GM21528 (cell line): ENCODE measurements at regions not wholly inside any gene's neighbourhood (a gene's known extent, or its start where the extent isn't known, plus 50 kb on each side); places are given as distances from the start of the nearest gene placed in this dataset.
"Not testable (repeated sequence)": the region's sequence is repeated elsewhere in the genome, so short reads cannot be mapped to it uniquely, and the experiment has no call there.

ENCODE experiments used
- ATAC-seq: cut with Tn5 transposase; IDR thresholded peaks from one replicate; pipeline ENCODE4 v1.9.1; 2021; ENCODE audit warnings: mild to moderate bottlenecking, moderate library complexity; ENCODE audit not compliant: unreplicated experiment, low FRiP score

DNA sequence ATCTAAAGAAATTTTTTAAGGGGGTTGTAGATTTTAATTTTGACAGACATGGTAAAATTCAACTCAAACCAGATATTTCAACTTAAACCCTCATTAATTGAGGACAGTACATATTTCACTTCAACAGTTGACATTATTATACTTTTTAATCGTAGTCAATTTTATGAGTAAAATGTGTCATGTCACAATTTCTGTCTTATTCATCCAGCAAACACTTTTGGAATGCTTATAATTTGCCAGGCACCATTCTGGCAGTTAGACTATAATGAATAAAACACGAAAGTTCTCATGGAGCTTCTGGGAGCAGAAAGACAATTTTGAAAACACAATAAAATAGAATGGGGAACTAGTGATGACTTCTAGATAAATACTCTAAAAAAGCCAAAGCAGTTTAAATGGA, 1094.8 kb downstream of the SUCLG1 start:
- no peak for ATAC-seq

DNA sequence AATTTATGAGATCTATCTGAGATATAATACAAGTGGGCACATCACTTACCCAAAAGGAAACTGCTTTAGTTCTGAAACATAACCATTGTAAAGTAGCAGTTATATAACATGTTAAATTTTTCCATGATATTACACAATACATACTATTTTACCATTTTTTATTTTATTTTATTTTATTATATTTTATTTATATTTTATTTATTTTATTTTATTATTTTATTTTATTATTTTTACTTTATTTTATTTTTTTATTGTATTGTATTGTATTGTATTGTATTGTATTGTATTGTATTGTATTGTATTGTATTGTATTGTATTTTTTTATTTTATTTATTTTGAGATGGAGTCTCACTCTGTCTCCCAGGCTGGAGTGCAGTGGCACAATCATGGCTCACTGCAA, 1095.9 kb downstream of the SUCLG1 start:
- ATAC-seq, result not testable (repeated sequence)

- ATAC-seq, result no peak
Observed at GRCh38 chr2:83359336-83359735, 1099.7 kb downstream of the SUCLG1 start.

GRCh38 chr2:83342860-83343329, 1116.2 kb downstream of the SUCLG1 start:
- ATAC-seq, result no peak

DNA sequence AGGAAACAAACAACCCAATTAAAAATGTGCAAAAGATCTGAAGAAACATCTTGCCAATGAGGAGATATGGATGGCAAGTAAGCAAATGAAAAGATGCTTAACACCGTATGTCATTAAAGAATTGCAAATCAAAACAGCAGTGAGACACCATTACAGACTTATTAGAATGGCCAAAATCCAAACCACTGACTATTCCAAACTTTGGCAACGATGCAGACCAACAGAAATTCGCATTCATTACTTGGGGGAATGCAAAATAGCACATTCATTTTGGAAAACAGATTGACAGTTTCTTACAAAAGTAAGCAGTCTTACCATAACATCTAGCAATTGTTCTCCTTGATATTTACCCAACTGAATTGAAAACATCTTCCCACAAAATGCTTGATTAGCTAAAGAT, 1118.7 kb downstream of the SUCLG1 start:
- no peak for ATAC-seq

GRCh38 chr2:83339942-83340341, 1119.1 kb downstream of the SUCLG1 start:
- not testable (repeated sequence) for ATAC-seq

DNA sequence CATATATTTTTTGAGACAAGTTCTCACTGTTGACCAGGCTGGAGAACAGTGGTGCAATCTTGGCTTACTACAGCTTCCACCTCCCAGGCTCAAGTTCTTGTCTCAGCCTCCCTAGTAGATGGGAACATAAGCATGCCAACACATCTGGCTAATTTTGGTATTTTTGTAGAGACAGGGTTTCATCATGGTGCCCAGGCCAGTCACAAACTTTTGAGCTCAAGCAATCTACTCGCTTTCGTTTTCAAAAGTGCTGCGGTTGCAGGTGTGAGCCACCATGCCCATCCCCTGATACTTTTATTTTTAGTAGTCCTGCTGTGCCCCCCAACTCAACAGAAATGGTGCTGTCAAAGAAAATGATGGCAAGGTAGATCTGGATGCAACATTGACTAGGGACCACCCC, 1127.3 kb downstream of the SUCLG1 start:
- no peak for ATAC-seq

GRCh38 chr2:83323038-83323437, 1136.0 kb downstream of the SUCLG1 start:
- no peak for ATAC-seq

DNA sequence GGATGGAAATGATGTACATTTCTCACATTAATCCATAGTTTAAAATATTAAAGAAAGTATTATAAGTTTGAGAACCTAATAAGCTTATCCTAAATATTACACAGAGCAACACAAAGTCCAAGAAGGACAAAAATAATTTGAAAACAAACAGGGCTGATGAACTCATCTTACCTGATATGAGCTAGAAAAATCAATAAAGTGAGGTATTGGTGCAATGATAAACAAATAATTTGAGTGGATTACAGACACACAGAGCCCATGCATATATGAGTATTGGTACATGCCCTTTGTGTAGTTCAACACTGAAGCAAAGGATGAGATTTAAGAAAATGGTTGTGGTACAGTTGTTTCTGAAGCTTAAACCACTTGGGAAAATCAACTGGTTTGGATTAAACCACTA, 1139.0 kb downstream of the SUCLG1 start:
- ATAC-seq, result no peak

DNA sequence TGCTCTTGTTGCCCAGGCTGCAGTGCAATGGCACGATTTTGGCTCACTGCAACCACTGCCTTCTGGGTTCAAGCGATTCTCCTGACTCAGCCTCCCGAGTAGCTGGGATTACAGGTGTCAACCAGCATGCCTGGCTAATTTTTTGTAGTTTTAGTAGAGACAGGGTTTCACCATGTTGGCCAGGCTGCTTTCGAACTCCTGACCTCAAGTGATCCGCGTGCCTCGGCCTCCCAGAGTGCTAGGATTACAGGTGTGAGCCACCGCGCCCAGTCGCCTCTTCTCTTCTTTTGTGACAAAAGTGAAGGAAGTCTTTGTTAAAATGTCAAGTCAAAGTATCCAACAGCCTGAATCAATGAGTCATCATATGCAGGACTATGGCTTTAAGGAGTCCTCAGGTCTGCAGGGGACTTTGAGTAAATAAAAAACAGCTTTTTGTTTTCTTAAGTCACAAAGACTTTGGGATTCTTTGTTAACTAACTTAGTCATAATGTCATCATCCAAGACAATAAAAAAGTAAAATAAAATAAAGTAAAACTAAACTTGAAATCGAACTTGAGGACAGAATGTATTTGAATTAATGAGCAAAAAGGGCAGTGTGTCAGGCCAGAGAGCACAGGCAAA, 1153.2 kb downstream of the SUCLG1 start:
- no peak for ATAC-seq

GRCh38 chr2:83291083-83291482, 1168.0 kb downstream of the SUCLG1 start:
- no peak for ATAC-seq

GRCh38 chr2:83282841-83283240, 1176.2 kb downstream of the SUCLG1 start:
- no peak for ATAC-seq

GRCh38 chr2:83282043-83282795, 1176.9 kb downstream of the SUCLG1 start:
- no peak for ATAC-seq

GRCh38 chr2:83280391-83280790, 1178.7 kb downstream of the SUCLG1 start:
- no peak for ATAC-seq

DNA sequence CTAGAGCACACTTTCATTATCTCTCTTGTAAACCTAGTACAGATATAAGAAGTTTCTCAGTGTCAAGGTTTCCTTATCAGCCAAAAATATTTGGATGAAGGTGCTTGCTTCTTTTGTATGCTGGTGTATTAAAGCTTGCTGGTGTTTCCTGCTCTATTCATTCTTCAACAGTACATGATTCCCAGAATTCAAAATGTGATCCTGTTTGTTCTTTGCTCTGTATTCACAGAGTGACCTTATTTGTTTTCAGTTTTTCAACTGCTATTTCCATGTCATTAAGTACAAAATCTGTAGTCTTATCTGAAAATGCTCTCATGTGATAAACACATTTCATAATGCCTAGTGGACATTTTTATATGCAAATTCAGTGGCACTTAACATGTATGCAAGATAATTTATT, 1185.8 kb downstream of the SUCLG1 start:
- ATAC-seq, result no peak

DNA sequence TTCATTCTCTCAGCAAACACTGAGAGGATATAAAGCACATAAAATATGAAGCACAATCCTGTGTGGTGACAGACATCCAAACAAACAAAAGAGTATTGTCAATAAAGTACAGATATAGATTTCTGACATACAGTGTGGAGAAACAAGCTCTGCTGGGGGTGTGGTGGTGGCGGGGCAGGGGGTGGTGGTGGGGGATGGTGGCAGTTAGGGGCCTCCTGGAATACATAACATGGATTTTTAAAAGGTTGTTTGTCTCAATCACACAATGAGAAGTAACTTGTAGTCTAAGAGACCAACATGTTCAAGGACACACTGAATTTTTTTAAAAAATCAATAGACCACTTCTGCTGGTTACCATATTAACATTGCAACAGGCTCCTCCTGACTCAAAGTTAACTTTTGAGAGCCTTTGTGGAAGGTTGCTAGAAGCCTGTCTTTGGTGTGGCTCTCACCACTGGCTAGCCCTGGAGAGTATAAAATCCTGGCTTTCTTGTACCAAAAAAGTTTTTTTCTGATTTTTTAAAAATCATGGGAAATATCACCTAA, 1197.4 kb downstream of the SUCLG1 start:
- no peak for ATAC-seq

DNA sequence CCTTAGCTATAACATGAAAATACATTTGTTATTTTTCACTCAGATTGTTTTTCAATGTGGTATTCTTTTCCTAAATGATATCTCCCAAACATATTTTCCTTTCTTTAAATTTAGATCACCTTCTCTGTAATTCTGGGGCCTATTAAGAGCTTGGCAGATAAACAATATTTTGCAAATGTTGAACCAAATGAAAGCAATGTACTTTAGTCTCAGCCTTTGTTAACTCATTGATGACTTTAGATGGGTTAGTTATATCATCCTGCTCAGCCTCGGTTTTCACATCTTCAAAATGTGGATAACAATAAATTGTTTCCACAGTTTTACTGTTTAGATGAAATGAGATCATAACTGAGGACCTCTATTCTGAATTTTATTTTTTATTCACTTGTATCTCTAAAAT, 1205.2 kb downstream of the SUCLG1 start:
- ATAC-seq, result no peak

GRCh38 chr2:83251321-83251872, 1207.7 kb downstream of the SUCLG1 start:
- no peak for ATAC-seq

GRCh38 chr2:83245806-83246537, 1213.1 kb downstream of the SUCLG1 start:
- not testable (repeated sequence) for ATAC-seq

DNA sequence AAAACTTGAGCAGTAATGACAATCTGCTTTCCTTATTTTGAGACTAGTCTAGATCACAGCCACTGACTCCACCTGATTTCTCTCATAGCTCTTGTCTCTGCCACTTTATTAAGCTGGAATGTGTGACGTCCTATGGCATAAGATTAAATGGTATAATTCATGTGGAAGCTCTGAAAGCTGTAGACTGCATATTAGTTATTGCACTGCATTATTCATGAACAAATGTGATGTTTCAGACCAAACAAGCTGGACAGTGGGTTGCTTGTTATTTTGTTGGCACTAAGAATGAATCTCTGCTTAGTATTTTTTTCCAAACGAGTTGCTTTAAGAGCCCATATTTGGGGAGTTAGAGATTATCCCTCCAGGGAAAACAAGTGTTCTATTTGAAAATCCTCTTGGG, 1218.5 kb downstream of the SUCLG1 start:
- ATAC-seq, result no peak

GRCh38 chr2:83238111-83238510, 1221.0 kb downstream of the SUCLG1 start:
- ATAC-seq, result no peak
